Panc1 (cell line): ENCODE measurements at regions not wholly inside any gene's neighbourhood (a gene's known extent, or its start where the extent isn't known, plus 50 kb on each side); places are given as distances from the start of the nearest gene placed in this dataset.

ENCODE experiments used
- ATAC-seq: fragments of 200-7000 bp; cut with Tn5 transposase; 2 replicates; pipeline ENCODE4 v1.9.1; 2020; ENCODE audit warnings: mild to moderate bottlenecking, moderate library complexity
- BruUV-seq: library from RNA; stranded (reverse); fragments of 400-500 nt; replicated peaks from 2 replicates; lab custom pipeline; 2021; lab: Mats Ljungman, UMichigan
- CTCF ChIA-PET: fragments of 300-600 bp; sonication (Branson Sonifier 250); formaldehyde crosslinking; loops from one replicate; lab custom pipeline; 2022; ENCODE audit warnings: antibody characterized with exemption; lab: Charles Lee
- POLR2A ChIA-PET: fragments of 300-600 bp; sonication (Branson Sonifier 250); formaldehyde crosslinking; loops from one replicate; lab custom pipeline; 2022; ENCODE audit warnings: antibody characterized with exemption; lab: Charles Lee
- DNase-seq: peaks from one replicate; pipeline ENCODE4 v3.0.0-alpha.2; 2010; ENCODE audit warnings: low read depth, low spot score
- H3K27ac ChIP-seq: 2 replicates; pipeline ENCODE4 v1.5.1; 2011; ENCODE audit warnings: mild to moderate bottlenecking, low read length, inconsistent platforms
- H3K27me3 ChIP-seq: fragments of 200-500 bp; sonication (Bioruptor generic); 2 replicates; pipeline ENCODE4 v1.6.0; 2014; ENCODE audit warnings: low read length, inconsistent platforms; ENCODE audit not compliant: control insufficient read depth, insufficient read depth
- H3K36me3 ChIP-seq: fragments of 200-500 bp; sonication (Bioruptor generic); 2 replicates; pipeline ENCODE4 v1.5.1; 2014; ENCODE audit warnings: inconsistent platforms, mild to moderate bottlenecking, low read length, moderate library complexity; ENCODE audit not compliant: control insufficient read depth, insufficient read depth
- H3K4me1 ChIP-seq: 2 replicates; pipeline ENCODE4 v1.5.1; 2011; ENCODE audit warnings: inconsistent platforms, mild to moderate bottlenecking, low read length, moderate library complexity; ENCODE audit not compliant: control insufficient read depth, insufficient read depth
- H3K4me3 ChIP-seq, 2 experiments: 2 replicates each; pipeline ENCODE4 v1.5.1; 2011 to 2012; ENCODE audit warnings: low read depth in 2 of 2, low read length in 2 of 2, mild to moderate bottlenecking in 2 of 2, inconsistent platforms in 1 of 2, moderate library complexity in 1 of 2
- H3K9me3 ChIP-seq: fragments of 200-500 bp; sonication (Bioruptor generic); 2 replicates; pipeline ENCODE4 v1.5.1; 2014; ENCODE audit warnings: low read depth, mild to moderate bottlenecking, inconsistent platforms, low read length, moderate library complexity; ENCODE audit not compliant: control insufficient read depth, insufficient read depth
- CTCF ChIP-seq: fragments of 450-650 bp; IDR thresholded peaks from 2 replicates; pipeline ENCODE4 v1.5.1; 2017; ENCODE audit warnings: mild to moderate bottlenecking
- POLR2AphosphoS5 ChIP-seq: IDR thresholded peaks from 2 replicates; pipeline ENCODE4 v1.6.1; 2012; ENCODE audit warnings: mild to moderate bottlenecking, low read depth, low read length, moderate library complexity
- REST ChIP-seq, 2 experiments: IDR thresholded peaks; 2 replicates each; pipeline ENCODE4 v1.6.1; 2011 to 2012; ENCODE audit warnings: low read depth in 2 of 2, control low read depth in 1 of 2, low read length in 1 of 2, mild to moderate bottlenecking in 1 of 2, moderate library complexity in 1 of 2; ENCODE audit not compliant: insufficient read depth in 1 of 2
- SIN3A ChIP-seq: IDR thresholded peaks from 2 replicates; pipeline ENCODE4 v1.6.1; 2012; ENCODE audit warnings: low read depth, mild to moderate bottlenecking, low read length, moderate library complexity, borderline replicate concordance; ENCODE audit not compliant: insufficient read depth
- TCF7L2 ChIP-seq: IDR thresholded peaks from 2 replicates; pipeline ENCODE4 v1.6.1; 2011; ENCODE audit warnings: mild to moderate bottlenecking, low read depth, low read length, inconsistent platforms
- in situ Hi-C: cut with HindIII; loops from 2 replicates; pipeline ENCODE4 v1.10.0; 2016; ENCODE audit warnings: low sequenced_read_pairs, low pct_unique_long_range_greater_than_20kb
- intact Hi-C: fragments of 100-400 bp; cut with micrococcal nuclease; formaldehyde crosslinking; loops from one replicate; pipeline ENCODE4 v1.10.0; 2022; ENCODE audit not compliant: unreplicated experiment

- no TSS peak for BruUV-seq
- TF ChIP-seq TCF7L2: no peak
- TF ChIP-seq CTCF: no peak
- TF ChIP-seq POLR2AphosphoS5: no peak
- TF ChIP-seq SIN3A: no peak
- no peak for TF ChIP-seq REST (IDR thresholded peaks at IDR 0.05; ENCODE audit: insufficient read depth in 1 of 2, low read depth in 2 of 2, low read length in 1 of 2)
- in situ Hi-C loops: no loop called here
Observed at GRCh38 chrX:43373032-43373431, 283.1 kb upstream of the MAOA start.

GRCh38 chrX:43375136-43375535 is 281.0 kb upstream of the MAOA start:
- TF ChIP-seq CTCF (no peak), SIN3A (no peak), TCF7L2 (no peak), POLR2AphosphoS5 (no peak), REST (IDR thresholded peaks at IDR 0.05; ENCODE audit: insufficient read depth in 1 of 2, low read depth in 2 of 2, low read length in 1 of 2) (no peak)
- Histone ChIP-seq H3K9me3 (no peaks in the 10 kb centered on the region), H3K4me3 (no peak overlapping the region), H3K27ac (no peak overlapping the region), H3K36me3 (no peaks in the 10 kb centered on the region), H3K27me3 (no peaks in the 10 kb centered on the region), H3K4me1 (no peaks in the 10 kb centered on the region)
- in situ Hi-C loops (no loop called here), intact Hi-C loops (no loop called here)
- CTCF ChIA-PET: no interaction called here
- ATAC-seq (no peak), DNase-seq (no peak)
- no TSS peak for BruUV-seq
- POLR2A ChIA-PET: no interaction called here

More at GRCh38 chrX:43373032-43373431, 283.1 kb upstream of the MAOA start:
- Histone ChIP-seq H3K4me1 (no peaks in the 10 kb centered on the region), H3K36me3 (no peaks in the 10 kb centered on the region), H3K27me3 (no peaks in the 10 kb centered on the region), H3K4me3 (no peak overlapping the region), H3K27ac (no peak overlapping the region), H3K9me3 (no peaks in the 10 kb centered on the region)
- ChIA-PET POLR2A (no interaction called here), CTCF (no interaction called here)
- intact Hi-C loops: no loop called here
- ATAC-seq (no peak), DNase-seq (no peak)
